Kidney (tissue), 13 donors: ENCODE measurements at regions not wholly inside any gene's neighbourhood (a gene's known extent, or its start where the extent isn't known, plus 50 kb on each side); places are given as distances from the start of the nearest gene placed in this dataset.

Experiments
- DNase-seq, 5 donors: peaks; one replicate each; pipeline ENCODE4 v3.0.0-alpha.2; 2013 to 2020
- FAIRE-seq: peaks from 2 replicates; lab custom pipeline; 2012; peaks lifted over from hg19 to GRCh38; lab: Jason Lieb, UNC
- H3K27ac ChIP-seq, 2 donors: one replicate each; pipeline ENCODE4 v1.7.0; 2013; ENCODE audit warnings: low read depth in 2 of 2, low read length in 2 of 2, inconsistent platforms in 1 of 2
- H3K27me3 ChIP-seq: one replicate; pipeline ENCODE4 v1.7.1; 2013; ENCODE audit warnings: low read length, inconsistent platforms; ENCODE audit not compliant: control insufficient read depth, insufficient read depth
- H3K36me3 ChIP-seq, 3 donors: one replicate each; pipeline versions ENCODE4 v1.7.0 to v1.7.1; 2013; ENCODE audit warnings: low read length in 3 of 3, control low read depth in 1 of 3, inconsistent platforms in 1 of 3; ENCODE audit not compliant: insufficient read depth in 3 of 3, control insufficient read depth in 2 of 3
- H3K4me1 ChIP-seq, 3 donors: one replicate each; pipeline versions ENCODE4 v1.7.0 to v1.7.1; 2013; ENCODE audit warnings: low read length in 3 of 3, inconsistent platforms in 1 of 3, low read depth in 1 of 3; ENCODE audit not compliant: control insufficient read depth in 2 of 3, insufficient read depth in 2 of 3
- H3K4me3 ChIP-seq, 3 donors: one replicate each; pipeline versions ENCODE4 v1.7.0 to v1.8.1; 2013; ENCODE audit warnings: low read length in 3 of 3, control low read depth in 1 of 3, inconsistent platforms in 1 of 3
- H3K9ac ChIP-seq, 3 donors: one replicate each; pipeline versions ENCODE4 v1.7.0 to v1.7.1; 2013; ENCODE audit warnings: low read length in 3 of 3, control low read depth in 1 of 3, inconsistent platforms in 1 of 3
- H3K9me3 ChIP-seq, 3 donors: one replicate each; pipeline versions ENCODE4 v1.7.0 to v1.7.1; 2013; ENCODE audit warnings: low read length in 3 of 3, control low read depth in 1 of 3, inconsistent platforms in 1 of 3; ENCODE audit not compliant: control insufficient read depth in 2 of 3, insufficient read depth in 1 of 3
- CTCF ChIP-seq: IDR thresholded peaks from 3 replicates; pipeline ENCODE4 v1.5.1; 2012; ENCODE audit warnings: mild to moderate bottlenecking, moderate library complexity, borderline replicate concordance; ENCODE audit not compliant: insufficient read depth; ENCODE audit errors: extremely low read depth
- intact Hi-C: fragments of 100-400 bp; cut with DNase I; formaldehyde crosslinking; loops from one replicate; pipeline ENCODE4 v1.11.1; 2022
- donor health status: control.
- donor health status: control.
- donor health status: control.
- donor health status: control.
- donor health status: control.
- donor health status: DM: yes; HTN: yes; CAD: no.
- donor health status: Normal renal cell carcinoma (clear cell type).

GRCh38 chr16:17775061-17775460 is 304.3 kb upstream of the XYLT1 start:
- DNase-seq (no peak), FAIRE-seq (no peak)
- Histone ChIP-seq H3K4me1 (no peaks in the 10 kb centered on the region), H3K9me3 (peaks cover 0 to 5% (median 2%) of the 10 kb centered on the region in 3 donors), H3K27me3 (no peaks in the 10 kb centered on the region), H3K4me3 (no peak overlapping the region), H3K9ac (no peak overlapping the region), H3K36me3 (no peaks in the 10 kb centered on the region), H3K27ac (no peak overlapping the region)
- no peak for TF ChIP-seq CTCF
- intact Hi-C loops, result no loop called here

GRCh38 chr16:17773698-17774101 is 302.9 kb upstream of the XYLT1 start:
- Histone ChIP-seq H3K4me3 (no peak overlapping the region), H3K4me1 (no peaks in the 10 kb centered on the region), H3K27me3 (no peaks in the 10 kb centered on the region), H3K27ac (no peak overlapping the region), H3K9ac (no peak overlapping the region), H3K36me3 (no peaks in the 10 kb centered on the region), H3K9me3 (peaks cover 0 to 4% (median 2%) of the 10 kb centered on the region in 3 donors)
- TF ChIP-seq CTCF, result no peak
- DNase-seq, result no peak
- intact Hi-C loops, result no loop called here
- FAIRE-seq, result no peak

GRCh38 chr16:17770104-17770503 is 299.3 kb upstream of the XYLT1 start:
- Histone ChIP-seq H3K27ac (no peak overlapping the region), H3K4me1 (no peaks in the 10 kb centered on the region), H3K27me3 (no peaks in the 10 kb centered on the region), H3K4me3 (no peak overlapping the region), H3K9me3 (no peaks in the 10 kb centered on the region), H3K9ac (no peak overlapping the region), H3K36me3 (no peaks in the 10 kb centered on the region)
- DNase-seq (no peak), FAIRE-seq (no peak)
- no peak for TF ChIP-seq CTCF
- intact Hi-C loops, result no loop called here

GRCh38 chr16:17769065-17769464 is 298.3 kb upstream of the XYLT1 start:
- Histone ChIP-seq H3K36me3 (no peaks in the 10 kb centered on the region), H3K9ac (no peak overlapping the region), H3K9me3 (no peaks in the 10 kb centered on the region), H3K4me3 (no peak overlapping the region), H3K27ac (no peak overlapping the region), H3K4me1 (no peaks in the 10 kb centered on the region), H3K27me3 (no peaks in the 10 kb centered on the region)
- no peak for TF ChIP-seq CTCF
- DNase-seq (no peak), FAIRE-seq (no peak)
- intact Hi-C loops, result no loop called here
